Mammary epithelial cell (primary cell): ENCODE measurements at regions not wholly inside any gene's neighbourhood (a gene's known extent, or its start where the extent isn't known, plus 50 kb on each side); places are given as distances from the start of the nearest gene placed in this dataset.

Source experiments
- EZH2 ChIP-seq: IDR thresholded peaks from 2 replicates; pipeline ENCODE4 v1.6.1; 2012; ENCODE audit warnings: low read length, inconsistent platforms, borderline replicate concordance
- TF ChIP-seq, protein P1 (sequence below), 2 donors: IDR thresholded peaks in 1 of 2; conservative IDR thresholded peaks in 1 of 2; 2 replicates each; pipeline ENCODE4 v1.5.1; 2011 to 2012; ENCODE audit warnings: inconsistent platforms in 2 of 2, low read length in 2 of 2, mild to moderate bottlenecking in 2 of 2, control low read depth in 1 of 2, low read depth in 1 of 2; ENCODE audit not compliant: insufficient read depth in 1 of 2; ENCODE audit errors: extremely low read depth in 1 of 2

DNA sequence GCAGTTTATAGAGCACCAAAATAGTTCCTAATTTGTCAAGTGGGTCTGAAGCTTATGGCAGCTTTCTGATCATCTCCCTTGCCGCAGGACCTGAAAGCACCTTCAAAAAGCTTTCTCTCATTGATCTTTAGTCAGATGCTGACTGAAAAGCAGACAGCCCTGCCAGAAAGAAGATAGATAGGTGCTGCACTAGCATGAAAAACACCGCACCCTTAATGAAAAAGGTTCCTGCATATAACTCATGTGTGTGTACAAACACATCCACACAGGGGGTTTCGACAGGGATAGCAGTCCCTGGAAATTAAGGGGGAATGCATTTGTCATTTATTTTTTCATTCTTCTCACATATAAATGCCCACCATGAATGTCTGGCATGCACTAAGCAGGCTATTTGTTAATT lies 361.7 kb upstream of the SNX7 start:
- TF ChIP-seq, protein P1, sequence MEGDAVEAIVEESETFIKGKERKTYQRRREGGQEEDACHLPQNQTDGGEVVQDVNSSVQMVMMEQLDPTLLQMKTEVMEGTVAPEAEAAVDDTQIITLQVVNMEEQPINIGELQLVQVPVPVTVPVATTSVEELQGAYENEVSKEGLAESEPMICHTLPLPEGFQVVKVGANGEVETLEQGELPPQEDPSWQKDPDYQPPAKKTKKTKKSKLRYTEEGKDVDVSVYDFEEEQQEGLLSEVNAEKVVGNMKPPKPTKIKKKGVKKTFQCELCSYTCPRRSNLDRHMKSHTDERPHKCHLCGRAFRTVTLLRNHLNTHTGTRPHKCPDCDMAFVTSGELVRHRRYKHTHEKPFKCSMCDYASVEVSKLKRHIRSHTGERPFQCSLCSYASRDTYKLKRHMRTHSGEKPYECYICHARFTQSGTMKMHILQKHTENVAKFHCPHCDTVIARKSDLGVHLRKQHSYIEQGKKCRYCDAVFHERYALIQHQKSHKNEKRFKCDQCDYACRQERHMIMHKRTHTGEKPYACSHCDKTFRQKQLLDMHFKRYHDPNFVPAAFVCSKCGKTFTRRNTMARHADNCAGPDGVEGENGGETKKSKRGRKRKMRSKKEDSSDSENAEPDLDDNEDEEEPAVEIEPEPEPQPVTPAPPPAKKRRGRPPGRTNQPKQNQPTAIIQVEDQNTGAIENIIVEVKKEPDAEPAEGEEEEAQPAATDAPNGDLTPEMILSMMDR (conservative IDR thresholded peaks at IDR 0.05 in 1 of 2, IDR thresholded peaks at IDR 0.05 in 1 of 2; ENCODE audit: extremely low read depth in 1 of 2, insufficient read depth in 1 of 2, low read depth in 1 of 2, low read length in 2 of 2) = no peak
- TF ChIP-seq EZH2 = no peak
